ENCODE measurements at regions not wholly inside any gene's neighbourhood (a gene's known extent, or its start where the extent isn't known, plus 50 kb on each side); places are given as distances from the start of the nearest gene placed in this dataset.

DNA sequence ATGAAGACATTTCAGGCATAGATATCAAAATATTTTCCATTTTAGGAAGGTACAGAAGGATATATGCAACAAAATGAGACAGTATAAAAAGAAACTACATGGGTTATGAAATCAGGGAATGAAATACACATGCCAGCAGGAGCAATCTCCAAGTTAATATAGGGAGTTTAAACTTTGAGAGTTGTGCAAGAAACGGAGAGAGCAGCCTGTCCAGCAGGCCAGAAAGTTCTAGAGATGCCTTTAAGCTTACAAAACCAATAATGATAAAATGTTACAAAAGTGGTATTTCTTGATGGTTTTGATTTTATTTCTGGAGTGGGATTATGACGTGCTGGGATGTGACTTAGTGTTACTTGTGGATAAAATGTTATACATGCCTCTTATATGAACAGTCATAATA, 2047.9 kb downstream of the ARAP2 start:
- Histone ChIP-seq H3K9ac (replicated peaks in 1 of 4; ENCODE audit: extremely low read depth in 1 of 4, low read depth in 3 of 4, low read length in 3 of 4) (no peak overlapping the region), H3K18ac (ENCODE audit: extremely low read depth, low read length) (no peak overlapping the region), H2BK5ac (ENCODE audit: low read depth, low read length) (no peak overlapping the region), H2BK20ac (ENCODE audit: low read length) (no peak overlapping the region), H4K20me1 (replicated peaks in 1 of 2; ENCODE audit: control insufficient read depth in 1 of 2, insufficient read depth in 2 of 2, low read length in 2 of 2) (no peaks in the 10 kb centered on the region), H3K23ac (ENCODE audit: insufficient read length) (no peak overlapping the region), H3K27me3 (replicated peaks in 1 of 4; ENCODE audit: control insufficient read depth in 3 of 4, extremely low read depth in 1 of 4, insufficient read depth in 3 of 4, low read length in 3 of 4) (no peaks in the 10 kb centered on the region), H2AFZ (ENCODE audit: low read length) (no peak overlapping the region), H3K79me1 (ENCODE audit: low read depth, low read length) (no peaks in the 10 kb centered on the region), H4K8ac (ENCODE audit: extremely low read depth, insufficient read depth, low read length) (no peak overlapping the region), H3K9me3 (ENCODE audit: insufficient read depth in 2 of 2, low read depth in 1 of 2, low read length in 1 of 2) (no peaks in the 10 kb centered on the region), H3K27ac (ENCODE audit: low read depth, low read length) (no peak overlapping the region), H3K56ac (replicated peaks; ENCODE audit: insufficient read length, low read depth, low read length) (no peak overlapping the region), H2BK15ac (ENCODE audit: low read length) (no peak overlapping the region), H2BK12ac (ENCODE audit: low read depth, low read length) (no peak overlapping the region), H2AK5ac (ENCODE audit: low read depth, low read length) (no peak overlapping the region), H3K23me2 (ENCODE audit: low read depth, low read length) (no peaks in the 10 kb centered on the region), H3K4me2 (ENCODE audit: insufficient read depth in 1 of 2, low read depth in 2 of 2, low read length in 2 of 2) (no peak overlapping the region), H4K5ac (ENCODE audit: insufficient read length, low read depth, low read length) (no peak overlapping the region), H2BK120ac (replicated peaks; ENCODE audit: low read depth, low read length) (no peak overlapping the region), H3K79me2 (ENCODE audit: control insufficient read depth in 1 of 2, insufficient read depth in 2 of 2, low read length in 2 of 2) (no peaks in the 10 kb centered on the region), H3K4me3 (ENCODE audit: extremely low read depth in 1 of 4, insufficient read depth in 2 of 4, low read depth in 3 of 4, low read length in 4 of 4) (no peak overlapping the region), H3K4ac (replicated peaks; ENCODE audit: insufficient read length, low read depth, low read length) (no peak overlapping the region), H4K91ac (replicated peaks; ENCODE audit: insufficient read length, low read length) (no peak overlapping the region), H3K14ac (ENCODE audit: insufficient read length) (no peak overlapping the region), H3K4me1 (replicated peaks in 1 of 4; ENCODE audit: control insufficient read depth in 3 of 4, insufficient read depth in 4 of 4, low read length in 3 of 4) (no peaks in the 10 kb centered on the region), H3K36me3 (ENCODE audit: control insufficient read depth in 2 of 4, insufficient read depth in 4 of 4, low read length in 3 of 4) (no peaks in the 10 kb centered on the region)
- FAIRE-seq (no peak), DNase-seq (ENCODE audit: low read depth in 1 of 2, low spot score in 2 of 2) (no peak)
- TF ChIP-seq TBP (IDR thresholded peaks at IDR 0.05; ENCODE audit: low read depth, low read length) (no peak), EP300 (IDR thresholded peaks at IDR 0.05; ENCODE audit: borderline replicate concordance in 1 of 2, low read depth in 2 of 2, low read length in 2 of 2) (no peak)
- CTCF ChIA-PET (ENCODE audit: partially characterized antibody), result no interaction called here
- WGBS, 2 experiments (ENCODE audit: extremely low coverage in 1 of 2, insufficient coverage in 1 of 2, insufficient read length in 1 of 2, insufficient replicate concordance in 2 of 2, low coverage in 1 of 2, low lambda C conversion rate in 2 of 2, missing lambda C conversion rate in 1 of 2), result 93% methylated on average over 2 of the region's 2 CpGs; no CpG with 5 or more reads in 1 of the 2 experiments
- POLR2A ChIA-PET (ENCODE audit: partially characterized antibody), result no interaction called here
